Uterus (tissue), 2 donors: ENCODE measurements at regions not wholly inside any gene's neighbourhood (a gene's known extent, or its start where the extent isn't known, plus 50 kb on each side); places are given as distances from the start of the nearest gene placed in this dataset.

ENCODE experiments used
- POLR2A ChIP-seq, 2 donors: fragments of 450-650 bp; IDR thresholded peaks; one replicate each; pipeline ENCODE4 v1.6.1; 2016; ENCODE audit warnings: antibody characterized with exemption in 2 of 2, mild to moderate bottlenecking in 1 of 2, moderate library complexity in 1 of 2
- TF ChIP-seq, protein P1 (sequence below), 4 experiments: fragments of 200-600 bp in 2 of 4; fragments of 450-650 bp in 2 of 4; sonication (generic) in 2 of 4; IDR thresholded peaks; one replicate each; pipeline ENCODE4 v1.5.1; 2016 to 2019; ENCODE audit warnings: antibody characterized with exemption in 4 of 4, mild to moderate bottlenecking in 2 of 4, moderate library complexity in 1 of 4

DNA sequence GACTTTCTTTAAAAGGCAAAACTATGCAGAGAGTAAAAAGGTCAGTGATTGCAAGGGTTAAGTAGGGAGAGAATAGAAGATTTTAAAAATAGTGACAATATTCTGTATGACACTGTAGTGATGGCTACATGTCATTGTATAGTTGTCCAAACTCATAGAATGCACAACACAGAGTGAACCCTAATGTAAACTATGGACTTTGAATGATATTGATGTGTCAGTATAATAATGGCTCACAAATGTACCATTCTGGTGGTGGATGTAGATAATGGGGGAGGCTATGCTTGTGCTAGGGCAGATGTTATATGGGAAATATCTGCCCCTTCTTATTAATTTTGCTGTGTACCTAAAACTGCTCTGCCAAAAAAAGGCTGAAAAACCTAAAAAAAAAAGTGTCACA lies 468.9 kb downstream of the KIF4B start:
- TF ChIP-seq, protein P1, sequence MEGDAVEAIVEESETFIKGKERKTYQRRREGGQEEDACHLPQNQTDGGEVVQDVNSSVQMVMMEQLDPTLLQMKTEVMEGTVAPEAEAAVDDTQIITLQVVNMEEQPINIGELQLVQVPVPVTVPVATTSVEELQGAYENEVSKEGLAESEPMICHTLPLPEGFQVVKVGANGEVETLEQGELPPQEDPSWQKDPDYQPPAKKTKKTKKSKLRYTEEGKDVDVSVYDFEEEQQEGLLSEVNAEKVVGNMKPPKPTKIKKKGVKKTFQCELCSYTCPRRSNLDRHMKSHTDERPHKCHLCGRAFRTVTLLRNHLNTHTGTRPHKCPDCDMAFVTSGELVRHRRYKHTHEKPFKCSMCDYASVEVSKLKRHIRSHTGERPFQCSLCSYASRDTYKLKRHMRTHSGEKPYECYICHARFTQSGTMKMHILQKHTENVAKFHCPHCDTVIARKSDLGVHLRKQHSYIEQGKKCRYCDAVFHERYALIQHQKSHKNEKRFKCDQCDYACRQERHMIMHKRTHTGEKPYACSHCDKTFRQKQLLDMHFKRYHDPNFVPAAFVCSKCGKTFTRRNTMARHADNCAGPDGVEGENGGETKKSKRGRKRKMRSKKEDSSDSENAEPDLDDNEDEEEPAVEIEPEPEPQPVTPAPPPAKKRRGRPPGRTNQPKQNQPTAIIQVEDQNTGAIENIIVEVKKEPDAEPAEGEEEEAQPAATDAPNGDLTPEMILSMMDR (IDR thresholded peaks at IDR 0.05), result no peak
- no peak for TF ChIP-seq POLR2A (IDR thresholded peaks at IDR 0.05)
